Activated B cell treated with CpG ODN at 0.5 μM for 24 hours (primary cell): ENCODE measurements at regions not wholly inside any gene's neighbourhood (a gene's known extent, or its start where the extent isn't known, plus 50 kb on each side); places are given as distances from the start of the nearest gene placed in this dataset.
"Not testable (repeated sequence)": the region's sequence is repeated elsewhere in the genome, so short reads cannot be mapped to it uniquely, and the experiment has no call there.

Experiments used
- ATAC-seq: fragments of 200-7000 bp; cut with Tn5 transposase; one replicate; pipeline ENCODE4 v1.10.0; 2021; ENCODE audit warnings: low read depth, mild to moderate bottlenecking, moderate library complexity
- CTCF ChIA-PET: fragments of 350-600 bp; sonication (Branson Sonifier 250); formaldehyde crosslinking; loops from one replicate; lab custom pipeline; 2021; ENCODE audit warnings: antibody characterized with exemption; lab: Charles Lee
- POLR2A ChIA-PET: fragments of 350-600 bp; sonication (Branson Sonifier 250); formaldehyde crosslinking; loops from one replicate; lab custom pipeline; 2021; ENCODE audit warnings: antibody characterized with exemption; lab: Charles Lee
- DNase-seq: peaks from one replicate; pipeline ENCODE4 v3.0.0; 2022
- H3K27ac Mint-ChIP-seq: one replicate; pipeline ENCODE4 v1.8.0; 2020; ENCODE audit warnings: mixed read lengths
- H3K27me3 Mint-ChIP-seq: one replicate; pipeline ENCODE4 v1.8.0; 2021; ENCODE audit warnings: mixed read lengths
- H3K36me3 Mint-ChIP-seq: one replicate; pipeline ENCODE4 v1.8.0; 2021; ENCODE audit warnings: low read depth, mixed read lengths
- H3K4me1 Mint-ChIP-seq: one replicate; pipeline ENCODE4 v1.8.0; 2021; ENCODE audit warnings: mixed read lengths
- H3K4me3 Mint-ChIP-seq: one replicate; pipeline ENCODE4 v1.8.0; 2020; ENCODE audit warnings: mild to moderate bottlenecking, mixed read lengths
- H3K9me3 Mint-ChIP-seq: one replicate; pipeline ENCODE4 v1.8.0; 2020; ENCODE audit warnings: mixed read lengths
- CTCF ChIP-seq: fragments of 200-600 bp; IDR thresholded peaks from one replicate; pipeline ENCODE4 v1.8.0; 2022; ENCODE audit warnings: antibody characterized with exemption, mild to moderate bottlenecking
- intact Hi-C: fragments of 100-400 bp; cut with micrococcal nuclease; formaldehyde crosslinking; loops from one replicate; pipeline ENCODE4 v1.15.1; 2024

- TF ChIP-seq CTCF: no peak
- no peak for DNase-seq
- Mint-ChIP-seq H3K27me3 (peaks cover 32% of the 10 kb centered on the region), H3K9me3 (no peaks in the 10 kb centered on the region), H3K4me3 (no peak overlapping the region), H3K36me3 (no peaks in the 10 kb centered on the region), H3K4me1 (no peaks in the 10 kb centered on the region), H3K27ac (no peak overlapping the region)
- POLR2A ChIA-PET: no interaction called here
- intact Hi-C loops: no loop called here
- ATAC-seq: no peak
- CTCF ChIA-PET: no interaction called here
Observed at GRCh38 chr5:135170500-135170899, 136.5 kb upstream of the PITX1 start.

GRCh38 chr5:135169753-135170152, 135.7 kb upstream of the PITX1 start:
- peaks cover 32% of the 10 kb centered on the region for H3K27me3 Mint-ChIP-seq
- intact Hi-C loops: no loop called here
- no peaks in the 10 kb centered on the region for H3K9me3 Mint-ChIP-seq
- no peak for TF ChIP-seq CTCF
- no peaks in the 10 kb centered on the region for H3K36me3 Mint-ChIP-seq
- ChIA-PET POLR2A (no interaction called here), CTCF (no interaction called here)
- no peak overlapping the region for H3K4me3 Mint-ChIP-seq
- no peak for DNase-seq
- H3K27ac Mint-ChIP-seq: no peak overlapping the region
- ATAC-seq: no peak
- H3K4me1 Mint-ChIP-seq: no peaks in the 10 kb centered on the region

- TF ChIP-seq CTCF: no peak
- intact Hi-C loops: no loop called here
- ChIA-PET CTCF (no interaction called here), POLR2A (no interaction called here)
- H3K9me3 Mint-ChIP-seq: no peaks in the 10 kb centered on the region
- no peak overlapping the region for H3K4me3 Mint-ChIP-seq
- ATAC-seq (no peak), DNase-seq (no peak)
- H3K27ac Mint-ChIP-seq: no peak overlapping the region
- peaks cover 32% of the 10 kb centered on the region for H3K27me3 Mint-ChIP-seq
- H3K4me1 Mint-ChIP-seq: no peaks in the 10 kb centered on the region
- H3K36me3 Mint-ChIP-seq: no peaks in the 10 kb centered on the region
Observed at GRCh38 chr5:135167634-135168033, 133.6 kb upstream of the PITX1 start.

- intact Hi-C loops, H3K4me3 Mint-ChIP-seq, DNase-seq, H3K27ac Mint-ChIP-seq, H3K4me1 Mint-ChIP-seq, CTCF ChIA-PET, H3K9me3 Mint-ChIP-seq, ATAC-seq, H3K36me3 Mint-ChIP-seq, POLR2A ChIA-PET: not testable (repeated sequence)
- peaks cover 28% of the 10 kb centered on the region for H3K27me3 Mint-ChIP-seq
Observed at GRCh38 chr5:135164873-135165614, 131.0 kb upstream of the PITX1 start.

- CTCF ChIA-PET: no interaction called here
- POLR2A ChIA-PET: no interaction called here
- Mint-ChIP-seq H3K36me3 (peaks cover 2% of the 10 kb centered on the region), H3K9me3 (peaks cover 14% of the 10 kb centered on the region), H3K4me1 (no peaks in the 10 kb centered on the region), H3K27me3 (peaks cover 29% of the 10 kb centered on the region), H3K27ac (no peak overlapping the region), H3K4me3 (no peak overlapping the region)
- DNase-seq: no peak
- intact Hi-C loops: no loop called here
- TF ChIP-seq CTCF: no peak
- no peak for ATAC-seq
Observed at GRCh38 chr5:135163964-135164363, 129.9 kb upstream of the PITX1 start.

GRCh38 chr5:135163391-135163790, 129.4 kb upstream of the PITX1 start:
- Mint-ChIP-seq H3K36me3 (peaks cover 2% of the 10 kb centered on the region), H3K27me3 (peaks cover 25% of the 10 kb centered on the region), H3K27ac (no peak overlapping the region), H3K4me3 (no peak overlapping the region), H3K9me3 (peaks cover 15% of the 10 kb centered on the region), H3K4me1 (no peaks in the 10 kb centered on the region)
- TF ChIP-seq CTCF: no peak
- ATAC-seq (no peak), DNase-seq (no peak)
- POLR2A ChIA-PET: no interaction called here
- CTCF ChIA-PET: no interaction called here
- intact Hi-C loops: no loop called here
